GM10266 (cell line): ENCODE measurements at regions not wholly inside any gene's neighbourhood (a gene's known extent, or its start where the extent isn't known, plus 50 kb on each side); places are given as distances from the start of the nearest gene placed in this dataset.

Experiments used
- DNase-seq: peaks from one replicate; pipeline ENCODE4 v3.0.0; 2012; ENCODE audit errors: extremely low spot score
- CTCF ChIP-seq: IDR thresholded peaks from 2 replicates; pipeline ENCODE4 v1.5.1; 2012; ENCODE audit warnings: mild to moderate bottlenecking, low read depth; ENCODE audit not compliant: control insufficient read depth, insufficient read depth; ENCODE audit errors: missing control alignments

- no peak for DNase-seq
Observed at GRCh38 chr12:115320967-115321366, 637.0 kb upstream of the TBX3 start.

GRCh38 chr12:115320451-115320850, 636.5 kb upstream of the TBX3 start:
- TF ChIP-seq CTCF, result no peak
- no peak for DNase-seq

More at GRCh38 chr12:115320967-115321366, 637.0 kb upstream of the TBX3 start:
- no peak for TF ChIP-seq CTCF

GRCh38 chr12:115319446-115320040, 635.6 kb upstream of the TBX3 start:
- no peak for TF ChIP-seq CTCF
- DNase-seq, result no peak

GRCh38 chr12:115313929-115314328, 630.0 kb upstream of the TBX3 start:
- no peak for DNase-seq
- no peak for TF ChIP-seq CTCF

GRCh38 chr12:115312901-115313300, 628.9 kb upstream of the TBX3 start:
- TF ChIP-seq CTCF, result no peak
- no peak for DNase-seq

- no peak for DNase-seq
- TF ChIP-seq CTCF, result no peak
Observed at GRCh38 chr12:115311875-115312274, 627.9 kb upstream of the TBX3 start.

GRCh38 chr12:115308918-115309317, 624.9 kb upstream of the TBX3 start:
- no peak for DNase-seq
- no peak for TF ChIP-seq CTCF
